Body of pancreas (tissue), 4 donors: ENCODE measurements at regions not wholly inside any gene's neighbourhood (a gene's known extent, or its start where the extent isn't known, plus 50 kb on each side); places are given as distances from the start of the nearest gene placed in this dataset.

Experiments
- ATAC-seq: fragments of 150-250 bp; one replicate; pipeline ENCODE4 v1.9.1; 2016
- DNase-seq, 4 donors: peaks; one replicate each; pipeline ENCODE4 v3.0.0-alpha.2; 2019
- H3K27ac ChIP-seq, 4 donors: fragments of 200-600 bp; sonication (generic); 1 replicate in 3 of 4; 2 replicates in 1 of 4; pipeline versions ENCODE4 v1.5.1 to v1.6.1; 2016 to 2019; ENCODE audit warnings: mild to moderate bottlenecking in 1 of 4, mixed read lengths in 1 of 4, moderate library complexity in 1 of 4
- H3K27me3 ChIP-seq, 2 donors: fragments of 200-600 bp; sonication (generic); one replicate each; pipeline ENCODE4 v1.6.0; 2016; ENCODE audit warnings: mild to moderate bottlenecking in 1 of 2
- H3K36me3 ChIP-seq, 2 donors: fragments of 200-600 bp; sonication (generic); replicated peaks in 1 of 2; 2 replicates each; pipeline ENCODE4 v1.5.1; 2016; ENCODE audit warnings: low read depth in 2 of 2; ENCODE audit not compliant: insufficient read depth in 1 of 2
- H3K4me1 ChIP-seq: fragments of 200-600 bp; sonication (generic); one replicate; pipeline ENCODE4 v1.6.0; 2016
- H3K4me3 ChIP-seq, 2 donors: fragments of 200-600 bp; sonication (generic); 1 replicate in 1 of 2; 2 replicates in 1 of 2; pipeline ENCODE4 v1.5.1; 2016 to 2019
- H3K9me3 ChIP-seq, 3 donors: fragments of 200-600 bp; sonication (generic); 1 replicate in 2 of 3; 2 replicates in 1 of 3; pipeline ENCODE4 v1.5.1; 2016
- CTCF ChIP-seq, 7 experiments: fragments of 450-650 bp in 4 of 7; fragments of 200-600 bp in 3 of 7; sonication (generic) in 3 of 7; IDR thresholded peaks; one replicate each; pipeline ENCODE4 v1.5.1; 2016 to 2019; ENCODE audit warnings: antibody characterized with exemption in 7 of 7
- POLR2A ChIP-seq, 3 donors: fragments of 450-650 bp; IDR thresholded peaks; one replicate each; pipeline ENCODE4 v1.6.1; 2016; ENCODE audit warnings: antibody characterized with exemption in 3 of 3, mild to moderate bottlenecking in 2 of 3
- WGBS, 2 donors: methylation state at CpG; one replicate each; pipeline ENCODE4 v1.1.5; 2017; 5-methylcytosine and 5-hydroxymethylcytosine counted together
- intact Hi-C: fragments of 100-400 bp; cut with DNase I; formaldehyde crosslinking; loops from one replicate; pipeline ENCODE4 v1.15.1; 2023

DNA sequence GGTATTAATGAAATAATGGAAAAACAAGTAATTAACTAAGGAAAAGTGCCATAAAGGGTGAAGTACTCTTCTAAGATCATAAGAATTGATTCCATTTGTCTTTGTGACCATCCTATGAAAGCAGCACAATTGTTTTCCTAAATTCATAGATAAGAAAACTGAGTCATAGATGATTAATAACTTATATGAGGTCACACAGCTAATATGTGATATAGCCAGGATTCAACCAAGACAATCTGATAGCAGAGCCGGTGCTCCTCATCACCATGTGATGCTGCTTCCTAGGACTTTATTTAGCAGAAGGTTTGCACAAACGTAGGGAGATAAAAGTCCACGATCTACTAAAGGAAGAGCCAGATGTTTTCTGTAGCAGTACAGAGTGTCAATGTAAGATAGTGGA lies 181.5 kb upstream of the SYT1 start:
- intact Hi-C loops, result no loop called here
- DNase-seq (no peak), ATAC-seq (no peak)
- 54% methylated on average over 3 of the region's 3 CpGs for WGBS, 2 donors
- H3K27ac ChIP-seq, result no peak overlapping the region
- no peak for TF ChIP-seq CTCF (IDR thresholded peaks at IDR 0.05)
- no peak for TF ChIP-seq POLR2A (IDR thresholded peaks at IDR 0.05)
- H3K36me3 ChIP-seq, result no peaks in the 10 kb centered on the region
- no peaks in the 10 kb centered on the region for H3K4me1 ChIP-seq
- H3K27me3 ChIP-seq, result no peaks in the 10 kb centered on the region
- no peak overlapping the region for H3K4me3 ChIP-seq
- no peaks in the 10 kb centered on the region for H3K9me3 ChIP-seq

DNA sequence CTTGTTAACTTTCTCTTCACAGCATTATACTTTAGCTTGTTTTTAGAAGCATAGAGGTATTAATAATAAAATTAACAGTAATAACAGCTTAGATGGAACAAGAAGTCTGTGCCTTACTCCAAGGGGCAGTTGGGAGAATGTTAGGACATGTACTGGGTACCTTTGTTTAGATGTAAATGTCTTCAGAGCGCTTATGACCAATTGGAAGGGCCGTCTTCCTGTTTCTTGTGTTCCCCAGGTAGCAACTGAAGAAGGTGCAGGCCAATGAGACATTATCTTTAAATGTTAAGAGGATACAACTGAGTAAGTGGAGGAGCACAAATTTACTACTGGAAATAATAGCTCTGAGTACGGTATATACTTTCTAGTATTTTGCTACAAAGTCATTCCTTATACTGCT lies 180.9 kb upstream of the SYT1 start:
- Histone ChIP-seq H3K27ac (no peak overlapping the region), H3K9me3 (no peaks in the 10 kb centered on the region), H3K27me3 (no peaks in the 10 kb centered on the region), H3K36me3 (no peaks in the 10 kb centered on the region), H3K4me1 (no peaks in the 10 kb centered on the region), H3K4me3 (no peak overlapping the region)
- intact Hi-C loops, result no loop called here
- ATAC-seq, result no peak
- DNase-seq, result no peak
- 79 to 88% methylated on average over 3 of the region's 3 CpGs for WGBS, 2 donors
- TF ChIP-seq POLR2A (IDR thresholded peaks at IDR 0.05) (no peak), CTCF (IDR thresholded peaks at IDR 0.05) (no peak)

GRCh38 chr12:78684419-78684818 lies 180.2 kb upstream of the SYT1 start:
- no peak for TF ChIP-seq POLR2A (IDR thresholded peaks at IDR 0.05)
- TF ChIP-seq CTCF (IDR thresholded peaks at IDR 0.05), result no peak
- 57 to 63% methylated on average over 3 of the region's 3 CpGs for WGBS, 2 donors
- Histone ChIP-seq H3K36me3 (no peaks in the 10 kb centered on the region), H3K4me1 (no peaks in the 10 kb centered on the region), H3K9me3 (no peaks in the 10 kb centered on the region), H3K4me3 (no peak overlapping the region), H3K27me3 (no peaks in the 10 kb centered on the region), H3K27ac (no peak overlapping the region)
- no peak for ATAC-seq
- DNase-seq, result no peak
- intact Hi-C loops, result no loop called here

DNA sequence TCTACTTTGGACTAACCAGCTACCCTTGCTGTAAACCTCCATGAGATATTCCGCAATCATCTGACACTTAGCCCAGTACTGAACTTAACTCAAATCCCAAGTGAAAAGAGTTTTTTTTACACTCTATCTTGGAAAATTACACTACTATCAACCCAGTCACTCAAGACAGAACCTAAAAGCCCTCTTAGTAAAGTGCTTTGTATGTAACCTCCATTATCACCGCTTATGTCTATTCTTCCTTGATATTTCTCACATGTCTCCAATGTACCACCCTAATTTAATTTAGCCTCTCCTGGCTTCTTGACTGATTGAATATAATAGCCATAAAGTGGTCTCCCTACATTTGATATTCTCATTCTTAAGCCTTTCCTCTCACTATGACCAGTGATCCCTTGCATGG lies 168.8 kb upstream of the SYT1 start:
- Histone ChIP-seq H3K36me3 (no peaks in the 10 kb centered on the region), H3K4me1 (no peaks in the 10 kb centered on the region), H3K4me3 (no peak overlapping the region), H3K27me3 (no peaks in the 10 kb centered on the region), H3K9me3 (no peaks in the 10 kb centered on the region), H3K27ac (no peak overlapping the region)
- intact Hi-C loops, result no loop called here
- 97 to 98% methylated on average over 2 of the region's 2 CpGs for WGBS, 2 donors
- TF ChIP-seq POLR2A (IDR thresholded peaks at IDR 0.05) (no peak), CTCF (IDR thresholded peaks at IDR 0.05) (no peak)
- DNase-seq, result no peak
- no peak for ATAC-seq

GRCh38 chr12:78696267-78696666 lies 168.3 kb upstream of the SYT1 start:
- no peaks in the 10 kb centered on the region for H3K4me1 ChIP-seq
- TF ChIP-seq CTCF (IDR thresholded peaks at IDR 0.05), result no peak
- TF ChIP-seq POLR2A (IDR thresholded peaks at IDR 0.05), result no peak
- 29 to 31% methylated on average over 2 of the region's 2 CpGs for WGBS, 2 donors
- no peaks in the 10 kb centered on the region for H3K36me3 ChIP-seq
- no peak overlapping the region for H3K27ac ChIP-seq
- DNase-seq (no peak), ATAC-seq (no peak)
- intact Hi-C loops, result no loop called here
- H3K9me3 ChIP-seq, result no peaks in the 10 kb centered on the region
- no peak overlapping the region for H3K4me3 ChIP-seq
- no peaks in the 10 kb centered on the region for H3K27me3 ChIP-seq
